Activated B cell treated with CpG ODN at 0.5 μM for 24 hours (primary cell): ENCODE measurements at regions not wholly inside any gene's neighbourhood (a gene's known extent, or its start where the extent isn't known, plus 50 kb on each side); places are given as distances from the start of the nearest gene placed in this dataset.

Experiments used
- ATAC-seq: fragments of 200-7000 bp; cut with Tn5 transposase; one replicate; pipeline ENCODE4 v1.10.0; 2021; ENCODE audit warnings: low read depth, mild to moderate bottlenecking, moderate library complexity
- CTCF ChIA-PET: fragments of 350-600 bp; sonication (Branson Sonifier 250); formaldehyde crosslinking; loops from one replicate; lab custom pipeline; 2021; ENCODE audit warnings: antibody characterized with exemption; lab: Charles Lee
- POLR2A ChIA-PET: fragments of 350-600 bp; sonication (Branson Sonifier 250); formaldehyde crosslinking; loops from one replicate; lab custom pipeline; 2021; ENCODE audit warnings: antibody characterized with exemption; lab: Charles Lee
- DNase-seq: peaks from one replicate; pipeline ENCODE4 v3.0.0; 2022
- H3K27ac Mint-ChIP-seq: one replicate; pipeline ENCODE4 v1.8.0; 2020; ENCODE audit warnings: mixed read lengths
- H3K27me3 Mint-ChIP-seq: one replicate; pipeline ENCODE4 v1.8.0; 2021; ENCODE audit warnings: mixed read lengths
- H3K36me3 Mint-ChIP-seq: one replicate; pipeline ENCODE4 v1.8.0; 2021; ENCODE audit warnings: low read depth, mixed read lengths
- H3K4me1 Mint-ChIP-seq: one replicate; pipeline ENCODE4 v1.8.0; 2021; ENCODE audit warnings: mixed read lengths
- H3K4me3 Mint-ChIP-seq: one replicate; pipeline ENCODE4 v1.8.0; 2020; ENCODE audit warnings: mild to moderate bottlenecking, mixed read lengths
- H3K9me3 Mint-ChIP-seq: one replicate; pipeline ENCODE4 v1.8.0; 2020; ENCODE audit warnings: mixed read lengths
- intact Hi-C: fragments of 100-400 bp; cut with micrococcal nuclease; formaldehyde crosslinking; loops from one replicate; pipeline ENCODE4 v1.15.1; 2024
- TF ChIP-seq, protein P1 (sequence below): fragments of 200-600 bp; IDR thresholded peaks from one replicate; pipeline ENCODE4 v1.8.0; 2022; ENCODE audit warnings: antibody characterized with exemption, mild to moderate bottlenecking

DNA sequence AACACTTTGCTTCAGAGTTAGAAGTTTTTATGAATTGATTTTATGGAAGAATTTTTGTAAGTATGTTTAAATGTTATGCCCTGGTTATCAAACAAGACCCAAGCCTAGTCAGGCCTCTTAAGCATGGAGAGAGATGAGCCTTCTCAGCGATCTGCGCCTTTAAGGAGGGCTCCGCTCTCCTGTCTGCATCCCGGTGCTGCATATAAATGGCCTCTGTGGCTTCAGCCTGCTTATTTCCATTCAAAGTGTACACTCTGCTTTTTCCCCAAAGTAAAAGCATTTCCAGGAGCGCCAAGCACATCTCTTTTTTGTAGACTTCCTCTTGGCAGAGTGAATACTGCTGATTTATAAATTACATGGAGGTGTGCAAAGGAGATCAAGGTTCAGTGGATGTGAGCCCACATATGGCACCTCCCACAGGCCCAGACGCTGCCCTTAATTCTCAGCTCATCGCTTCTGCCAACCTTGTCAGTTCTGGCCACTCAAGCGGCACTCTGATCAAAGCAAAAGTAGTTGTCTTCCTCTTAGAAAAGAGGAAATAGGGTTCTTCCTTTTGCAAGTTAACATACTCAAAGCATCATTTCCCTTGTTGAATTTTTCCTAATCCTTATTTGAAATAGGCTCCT is 70.0 kb upstream of the SFMBT2 start:
- CTCF ChIA-PET, result interaction anchor here (1.2 kb wide), 1 partner anchor 8 kb away, joined by 4 read pairs; no protein-coding TSS in a partner anchor
- DNase-seq, result peak; percentile 41

DNA sequence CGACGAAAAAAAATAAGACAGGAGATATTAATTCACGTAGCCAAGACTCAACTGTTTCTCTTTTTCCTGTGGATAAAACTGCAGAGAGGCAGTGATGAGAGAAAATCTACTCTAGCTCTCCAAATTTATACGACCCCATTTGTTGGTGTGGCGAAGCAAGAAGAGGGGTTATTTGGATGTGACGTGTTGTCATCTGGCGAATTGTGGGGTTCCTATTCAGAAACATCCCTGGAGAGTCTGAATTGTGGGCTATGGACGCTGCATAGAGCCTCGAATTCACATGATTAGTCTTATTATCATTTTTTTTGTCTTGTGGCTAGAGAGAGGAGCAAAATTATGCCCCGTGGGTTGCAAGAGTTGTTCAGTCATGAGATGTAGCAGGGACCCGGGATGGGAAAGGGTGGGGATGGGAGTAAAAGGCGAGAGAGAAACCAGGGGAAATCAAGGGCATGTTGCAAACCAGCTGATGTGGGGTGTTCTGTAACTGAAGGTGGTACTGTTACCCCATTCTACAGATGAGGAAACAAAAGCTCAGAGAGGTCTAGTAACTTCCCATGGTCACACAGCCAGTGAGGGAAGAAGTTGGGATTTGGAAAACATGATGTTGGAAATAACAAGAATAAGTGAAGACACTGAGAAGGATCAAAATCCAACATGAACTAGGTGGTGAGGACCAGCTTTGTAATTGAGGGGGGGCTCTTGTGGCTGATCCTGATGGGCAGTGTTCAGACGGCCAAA is 69.2 kb upstream of the SFMBT2 start:
- H3K9me3 Mint-ChIP-seq, result no peaks in the 10 kb centered on the region
- no peaks in the 10 kb centered on the region for H3K27me3 Mint-ChIP-seq
- ATAC-seq (no peak), DNase-seq (no peak)
- peak overlapping the region; percentile 79 for H3K27ac Mint-ChIP-seq
- POLR2A ChIA-PET, result interaction anchor here (1.0 to 1.2 kb wide), 2 partner anchors 12 to 69 kb away, joined by 3 to 6 read pairs; partner anchors contain the start of gene SFMBT2
- H3K36me3 Mint-ChIP-seq, result no peaks in the 10 kb centered on the region
- TF ChIP-seq, protein P1, sequence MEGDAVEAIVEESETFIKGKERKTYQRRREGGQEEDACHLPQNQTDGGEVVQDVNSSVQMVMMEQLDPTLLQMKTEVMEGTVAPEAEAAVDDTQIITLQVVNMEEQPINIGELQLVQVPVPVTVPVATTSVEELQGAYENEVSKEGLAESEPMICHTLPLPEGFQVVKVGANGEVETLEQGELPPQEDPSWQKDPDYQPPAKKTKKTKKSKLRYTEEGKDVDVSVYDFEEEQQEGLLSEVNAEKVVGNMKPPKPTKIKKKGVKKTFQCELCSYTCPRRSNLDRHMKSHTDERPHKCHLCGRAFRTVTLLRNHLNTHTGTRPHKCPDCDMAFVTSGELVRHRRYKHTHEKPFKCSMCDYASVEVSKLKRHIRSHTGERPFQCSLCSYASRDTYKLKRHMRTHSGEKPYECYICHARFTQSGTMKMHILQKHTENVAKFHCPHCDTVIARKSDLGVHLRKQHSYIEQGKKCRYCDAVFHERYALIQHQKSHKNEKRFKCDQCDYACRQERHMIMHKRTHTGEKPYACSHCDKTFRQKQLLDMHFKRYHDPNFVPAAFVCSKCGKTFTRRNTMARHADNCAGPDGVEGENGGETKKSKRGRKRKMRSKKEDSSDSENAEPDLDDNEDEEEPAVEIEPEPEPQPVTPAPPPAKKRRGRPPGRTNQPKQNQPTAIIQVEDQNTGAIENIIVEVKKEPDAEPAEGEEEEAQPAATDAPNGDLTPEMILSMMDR, result no peak
- intact Hi-C loops, result loop anchor here (2.0 to 10.0 kb wide), 3 partner anchors 33 to 295 kb away; partner anchors contain the start of gene SFMBT2
- CTCF ChIA-PET, result no interaction called here
- H3K4me1 Mint-ChIP-seq, result peaks cover 85% of the 10 kb centered on the region
- peak overlapping the region; percentile 7 for H3K4me3 Mint-ChIP-seq

More for the DNA sequence above, 70.0 kb upstream of the SFMBT2 start:
- intact Hi-C loops, result loop anchor here (1.0 to 5.0 kb wide), 3 partner anchors 9 to 70 kb away; partner anchors contain the start of gene SFMBT2
- peak overlapping the region; percentile 79 for H3K27ac Mint-ChIP-seq
- H3K4me1 Mint-ChIP-seq, result peaks cover 85% of the 10 kb centered on the region
- TF ChIP-seq, protein P1, result no peak
- no peaks in the 10 kb centered on the region for H3K27me3 Mint-ChIP-seq
- no peaks in the 10 kb centered on the region for H3K9me3 Mint-ChIP-seq
- ATAC-seq, result peak; percentile 94
- POLR2A ChIA-PET, result interaction anchor here (1.0 to 1.2 kb wide), 3 partner anchors 8 to 70 kb away, joined by 3 to 6 read pairs (median 6); partner anchors contain the start of gene SFMBT2
- peak overlapping the region; percentile 70 for H3K4me3 Mint-ChIP-seq
- H3K36me3 Mint-ChIP-seq, result no peaks in the 10 kb centered on the region

DNA sequence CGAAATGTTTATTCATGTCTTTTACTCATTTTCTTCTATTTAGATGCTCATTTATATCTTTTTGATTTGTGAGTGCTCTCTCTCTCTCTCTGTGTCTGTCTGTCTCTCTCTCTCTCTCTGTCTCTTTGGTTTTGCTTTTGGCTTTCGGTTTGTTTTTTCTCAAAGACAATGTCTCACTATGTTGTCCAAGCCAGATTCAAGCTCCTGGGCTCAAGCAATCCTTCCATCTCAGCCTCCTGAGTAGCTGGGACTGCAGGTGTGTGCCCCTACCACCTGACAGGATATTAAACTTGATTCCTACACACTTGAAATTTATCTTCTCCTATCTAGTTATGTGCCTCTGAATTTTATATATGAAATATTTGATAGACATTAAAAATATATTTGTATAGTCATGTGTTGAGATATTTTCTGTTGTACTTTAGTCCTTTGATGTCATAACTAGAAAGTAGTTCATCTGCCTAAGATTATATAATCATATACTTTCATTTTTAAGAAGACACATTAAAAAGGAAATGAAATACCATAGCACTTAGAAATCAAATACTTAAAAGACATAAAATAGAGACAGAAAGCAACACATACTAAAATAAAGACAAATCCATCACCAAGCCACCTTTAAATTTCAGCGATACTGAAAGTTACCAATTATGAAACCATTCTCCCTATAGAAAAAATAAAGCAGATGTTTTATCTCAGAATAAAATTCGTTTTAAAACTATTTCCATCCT is 68.1 kb upstream of the SFMBT2 start:
- TF ChIP-seq, protein P1, result no peak
- ChIA-PET CTCF (no interaction called here), POLR2A (no interaction called here)
- Mint-ChIP-seq H3K36me3 (no peaks in the 10 kb centered on the region), H3K4me3 (no peak overlapping the region), H3K27ac (peak overlapping the region; percentile 27), H3K9me3 (no peaks in the 10 kb centered on the region), H3K4me1 (peaks cover 86% of the 10 kb centered on the region), H3K27me3 (no peaks in the 10 kb centered on the region)
- DNase-seq (no peak), ATAC-seq (no peak)
- intact Hi-C loops, result loop anchor here (10.0 kb wide), 1 partner anchor 294 kb away; no protein-coding TSS in a partner anchor

DNA sequence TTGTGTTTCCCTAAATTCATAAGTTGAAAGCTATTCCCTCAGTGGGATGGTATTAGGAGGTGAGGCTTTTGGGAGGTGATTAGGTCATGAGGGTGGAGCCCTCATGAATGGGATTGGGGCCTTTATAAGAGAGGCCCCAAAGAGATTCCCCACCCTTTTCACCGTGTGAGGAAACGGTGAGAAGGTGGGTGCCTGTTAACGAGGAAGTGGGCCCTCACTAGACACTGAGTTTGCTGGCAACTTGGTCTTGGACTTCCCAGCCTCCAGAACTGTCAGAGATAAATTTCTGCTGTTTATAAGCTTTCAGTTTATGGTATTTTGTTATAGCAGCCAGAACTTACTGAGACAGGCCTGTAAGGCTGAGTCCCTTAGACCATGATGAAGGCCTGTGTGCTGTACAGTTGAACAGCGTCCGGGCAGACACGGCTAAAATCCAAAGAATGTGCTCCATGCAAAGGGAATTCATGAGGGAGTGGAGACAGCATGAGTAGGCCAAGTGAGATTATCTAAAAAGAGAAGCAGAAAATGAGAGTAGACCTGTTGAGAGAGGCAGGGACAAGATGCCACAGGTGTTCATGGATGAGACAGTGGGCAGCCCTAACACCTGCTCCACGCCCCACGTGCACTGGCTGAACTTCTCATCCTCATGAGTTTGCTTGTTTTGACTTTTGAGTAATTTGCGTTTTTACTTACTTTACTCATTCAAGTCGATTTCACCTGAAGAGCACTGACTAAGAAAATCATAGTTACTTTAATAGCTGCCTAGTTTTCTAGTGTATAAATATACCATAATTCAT is 66.9 kb upstream of the SFMBT2 start:
- peak overlapping the region; percentile 13 for H3K27ac Mint-ChIP-seq
- ChIA-PET POLR2A (interaction anchor here (0.7 kb wide), 1 partner anchor 550 kb away, joined by 3 read pairs; no protein-coding TSS in a partner anchor), CTCF (no interaction called here)
- no peaks in the 10 kb centered on the region for H3K36me3 Mint-ChIP-seq
- no peaks in the 10 kb centered on the region for H3K27me3 Mint-ChIP-seq
- H3K4me3 Mint-ChIP-seq, result no peak overlapping the region
- DNase-seq (no peak), ATAC-seq (no peak)
- no peaks in the 10 kb centered on the region for H3K9me3 Mint-ChIP-seq
- TF ChIP-seq, protein P1, result no peak
- H3K4me1 Mint-ChIP-seq, result peaks cover 85% of the 10 kb centered on the region
- intact Hi-C loops, result loop anchor here (10.0 kb wide), 1 partner anchor 293 kb away; no protein-coding TSS in a partner anchor
